Hematopoietic multipotent progenitor cell treated with erythropoietin and hydrocortisone succinate and interleukin-3 and kit ligand, for 6 days (in vitro differentiated cells): ENCODE measurements at regions not wholly inside any gene's neighbourhood (a gene's known extent, or its start where the extent isn't known, plus 50 kb on each side); places are given as distances from the start of the nearest gene placed in this dataset.
"Not testable (repeated sequence)": the region's sequence is repeated elsewhere in the genome, so short reads cannot be mapped to it uniquely, and the experiment has no call there.

Source experiments
- DNase-seq: peaks from one replicate; pipeline ENCODE4 v3.0.0-alpha.2; 2015

DNA sequence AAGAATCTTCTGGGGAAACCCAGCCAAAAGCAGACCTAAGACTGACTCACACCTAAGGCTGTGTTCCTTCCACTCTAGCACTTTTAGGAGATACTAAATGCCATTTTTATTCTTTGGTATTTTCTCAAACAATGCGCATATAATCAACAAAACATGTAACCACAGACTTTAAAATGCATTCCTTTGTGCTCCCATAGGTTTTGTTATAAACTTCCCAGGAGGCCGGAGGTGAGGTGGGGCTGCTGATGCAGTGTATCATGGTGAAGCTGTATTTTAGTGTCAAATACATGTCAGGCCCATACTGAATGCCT lies 155.2 kb downstream of the BTBD3 start:
- DNase-seq = no peak

GRCh38 chr20:12074111-12074655 lies 156.5 kb downstream of the BTBD3 start:
- DNase-seq = no peak

GRCh38 chr20:12076200-12076599 lies 158.5 kb downstream of the BTBD3 start:
- no peak for DNase-seq

DNA sequence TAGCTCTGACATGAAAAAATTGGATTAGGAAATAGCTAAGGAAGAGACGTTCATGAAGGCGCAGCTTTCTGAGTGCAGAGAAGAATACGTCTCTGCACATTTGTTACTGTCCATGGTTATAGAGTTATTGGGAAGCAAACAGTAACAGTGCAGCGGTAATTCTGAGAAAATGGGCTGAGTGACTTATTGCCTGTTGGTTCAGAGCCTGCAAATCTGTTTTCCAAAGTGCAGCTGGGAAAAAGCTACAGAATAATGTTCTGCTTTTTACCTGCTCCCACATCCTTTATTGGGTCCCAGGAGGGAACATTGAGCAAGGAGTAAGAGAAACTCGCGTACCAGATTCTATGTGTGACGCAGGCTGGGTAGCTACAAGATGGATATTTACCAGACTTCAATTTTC lies 160.2 kb downstream of the BTBD3 start:
- no peak for DNase-seq

- no peak for DNase-seq
Observed at GRCh38 chr20:12079490-12079889, 161.8 kb downstream of the BTBD3 start.

- no peak for DNase-seq
Observed at GRCh38 chr20:12083269-12083668, 165.6 kb downstream of the BTBD3 start.

- DNase-seq = no peak
Observed at GRCh38 chr20:12084482-12084881, 166.8 kb downstream of the BTBD3 start.

DNA sequence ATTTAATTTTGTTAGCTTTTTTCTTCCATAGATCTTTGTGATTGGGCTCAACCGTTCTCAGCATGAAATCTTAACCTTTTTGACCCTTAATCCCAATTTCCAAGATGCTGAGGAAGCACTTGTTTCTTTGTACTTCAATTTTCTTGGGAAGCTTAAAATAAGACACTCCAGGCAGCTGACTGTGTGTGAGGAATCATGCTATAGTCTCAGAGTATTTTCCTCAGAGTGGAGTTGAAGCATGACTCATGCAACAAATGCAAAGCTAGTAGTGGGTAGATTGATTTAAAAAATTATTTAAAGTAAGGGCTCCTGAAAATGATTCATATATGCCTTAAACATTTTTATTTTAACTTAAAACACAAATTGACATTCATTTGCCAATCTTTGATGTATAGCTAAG lies 168.7 kb downstream of the BTBD3 start:
- DNase-seq = no peak

DNA sequence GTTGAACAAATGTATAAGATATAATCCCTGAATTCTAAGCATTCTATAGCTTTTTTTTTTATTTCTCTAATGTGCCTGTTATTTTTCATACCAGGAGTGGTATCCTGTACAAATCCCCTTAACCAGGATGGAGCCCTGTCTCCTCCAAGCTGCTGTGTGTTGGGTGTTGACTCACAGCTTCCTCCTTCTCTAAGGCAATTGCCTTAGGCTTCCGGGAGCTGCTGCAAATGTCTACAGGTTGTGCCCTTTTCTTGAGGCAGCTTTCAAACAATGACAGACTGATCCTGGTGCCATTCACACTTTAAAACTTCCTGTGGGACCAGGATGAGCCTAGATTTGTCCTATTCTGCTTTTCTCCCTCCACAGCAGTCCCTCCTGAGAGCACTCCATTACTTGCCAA lies 173.2 kb downstream of the BTBD3 start:
- no peak for DNase-seq

- DNase-seq = peak; percentile 27
Observed at GRCh38 chr20:12093057-12093796, 175.5 kb downstream of the BTBD3 start.

DNA sequence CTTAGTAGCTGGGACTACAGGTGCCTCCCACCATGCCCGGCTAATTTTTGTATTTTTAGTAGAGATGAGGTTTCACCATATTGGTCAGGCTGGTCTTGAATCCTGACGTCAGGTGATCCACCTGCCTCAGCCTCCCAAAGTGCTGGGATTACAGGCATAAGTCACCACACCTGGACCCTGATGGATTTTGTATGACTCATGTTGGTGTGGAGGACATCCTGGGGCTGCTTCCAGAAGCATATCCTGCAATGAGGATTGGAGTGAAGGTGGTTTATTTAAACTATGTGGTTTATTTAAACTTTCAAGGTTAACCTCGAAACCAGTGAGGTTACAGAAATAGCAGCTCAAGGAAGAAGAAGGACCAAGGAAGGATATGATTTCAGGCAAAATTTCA lies 176.1 kb downstream of the BTBD3 start:
- not testable (repeated sequence) for DNase-seq

GRCh38 chr20:12095180-12095920 lies 177.7 kb downstream of the BTBD3 start:
- no peak for DNase-seq

- no peak for DNase-seq
Observed at GRCh38 chr20:12098421-12098820, 180.7 kb downstream of the BTBD3 start.

DNA sequence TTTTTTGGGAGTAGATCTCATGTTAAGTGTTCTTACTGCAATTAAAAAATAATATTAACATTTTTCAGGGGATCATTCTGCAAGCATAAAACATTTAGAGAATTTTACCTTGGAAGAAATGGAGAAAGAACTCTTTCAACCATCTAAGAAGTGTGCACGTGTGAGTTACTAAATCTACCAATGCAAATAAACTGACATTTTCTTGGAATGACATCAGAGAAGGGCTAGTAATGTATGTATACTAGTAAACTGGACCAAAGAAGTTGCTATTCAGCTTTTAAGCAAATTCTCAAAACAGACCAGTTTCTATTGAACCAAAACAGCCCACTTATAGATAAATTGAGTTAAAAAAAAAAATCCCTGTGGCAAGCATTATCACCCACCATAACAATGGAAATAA lies 191.2 kb downstream of the BTBD3 start:
- no peak for DNase-seq

- no peak for DNase-seq
Observed at GRCh38 chr20:12110274-12110673, 192.6 kb downstream of the BTBD3 start.

- no peak for DNase-seq
Observed at GRCh38 chr20:12110711-12111110, 193.0 kb downstream of the BTBD3 start.

DNA sequence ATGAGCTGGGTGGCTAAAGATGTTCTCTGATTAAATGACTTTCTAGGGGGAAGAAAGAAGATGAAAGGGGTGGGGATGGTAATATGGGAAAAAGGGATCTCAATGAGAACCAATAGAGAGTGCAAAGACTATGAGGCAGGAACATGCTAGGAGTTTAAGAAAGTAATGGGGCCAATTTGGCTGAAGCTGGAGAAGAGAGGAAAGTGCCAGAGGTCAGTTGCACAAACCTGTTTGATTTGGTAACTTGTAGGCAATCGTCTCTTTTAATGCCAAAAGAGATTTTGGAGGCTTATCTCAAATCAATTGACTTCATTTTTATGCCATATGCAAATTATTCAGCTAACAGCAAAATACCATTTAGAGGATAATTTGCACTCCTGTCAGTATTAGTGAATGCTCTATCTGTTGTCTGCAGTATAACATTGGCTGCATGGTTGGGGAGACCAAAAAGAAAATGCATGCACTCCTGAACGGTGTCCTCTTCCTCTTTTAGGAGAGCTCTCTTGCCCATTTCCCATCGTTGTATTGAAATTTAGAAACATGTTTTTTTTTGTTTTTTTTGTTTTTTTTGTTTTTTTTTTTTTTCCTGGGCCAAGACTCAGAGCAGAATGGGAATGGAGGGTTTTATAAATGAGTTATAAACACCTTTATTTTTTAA lies 193.9 kb downstream of the BTBD3 start:
- no peak for DNase-seq

GRCh38 chr20:12112089-12112474 lies 194.4 kb downstream of the BTBD3 start:
- DNase-seq = no peak

DNA sequence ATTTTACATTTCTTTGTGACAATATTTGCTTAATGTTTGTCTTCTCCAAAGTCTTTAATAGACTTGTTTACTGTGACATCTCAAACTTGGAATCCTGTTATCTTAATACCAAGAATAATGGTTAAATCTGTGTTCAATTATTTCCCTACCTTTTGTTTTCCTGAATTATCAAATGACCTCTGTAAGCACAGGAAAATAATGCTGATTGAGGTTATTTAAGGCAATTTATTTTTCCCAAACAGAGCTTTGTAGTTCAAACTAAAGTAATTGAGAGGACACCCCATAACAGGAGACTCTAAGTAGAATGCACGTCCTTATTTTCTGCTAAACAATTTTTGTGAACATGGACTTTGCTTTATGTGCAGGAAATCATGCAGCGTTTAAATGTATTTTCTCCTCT lies 195.0 kb downstream of the BTBD3 start:
- no peak for DNase-seq

- no peak for DNase-seq
Observed at GRCh38 chr20:12113075-12113467, 195.4 kb downstream of the BTBD3 start.

DNA sequence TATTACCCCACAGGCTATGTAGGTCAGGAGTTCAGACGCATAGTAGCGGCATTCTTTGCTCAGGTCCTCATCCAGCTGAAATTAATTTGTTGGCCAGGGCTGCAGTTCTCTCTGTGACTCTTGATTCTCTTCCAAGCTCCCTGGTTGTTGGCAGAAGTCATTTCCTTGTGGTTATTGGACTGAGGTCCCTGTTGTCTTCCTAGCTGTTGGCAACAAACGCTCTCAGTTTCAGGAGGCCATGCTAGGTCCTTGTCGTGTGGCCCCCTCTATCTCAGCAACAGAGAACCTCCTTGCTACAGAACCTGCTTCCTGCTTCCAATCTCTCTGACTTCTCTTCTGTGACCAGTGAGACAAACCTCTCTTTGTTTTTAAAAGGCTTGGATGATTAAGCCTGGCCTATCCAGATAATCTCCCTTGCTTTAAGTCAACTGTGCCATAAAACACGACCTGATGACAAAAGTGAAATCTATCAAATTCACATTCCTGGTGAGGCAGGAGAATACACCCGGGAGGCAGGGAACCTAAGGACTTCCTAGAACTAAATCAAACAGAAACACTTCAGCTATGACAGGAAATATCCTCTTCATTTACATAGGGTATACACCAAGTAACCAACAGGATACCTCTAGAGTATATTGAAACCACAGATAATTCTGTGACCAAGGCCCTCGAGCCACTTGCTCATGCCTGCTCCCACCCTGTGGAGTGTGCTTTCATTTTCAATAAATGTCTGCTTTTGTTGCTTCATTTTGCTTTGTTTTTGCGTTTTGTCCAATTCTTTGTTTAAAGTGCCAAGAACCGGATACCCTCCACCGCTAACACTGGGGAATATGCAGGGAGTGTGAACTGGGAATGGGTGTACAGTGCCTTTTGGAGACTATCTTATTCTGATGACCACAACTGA lies 196.0 kb downstream of the BTBD3 start:
- no peak for DNase-seq

DNA sequence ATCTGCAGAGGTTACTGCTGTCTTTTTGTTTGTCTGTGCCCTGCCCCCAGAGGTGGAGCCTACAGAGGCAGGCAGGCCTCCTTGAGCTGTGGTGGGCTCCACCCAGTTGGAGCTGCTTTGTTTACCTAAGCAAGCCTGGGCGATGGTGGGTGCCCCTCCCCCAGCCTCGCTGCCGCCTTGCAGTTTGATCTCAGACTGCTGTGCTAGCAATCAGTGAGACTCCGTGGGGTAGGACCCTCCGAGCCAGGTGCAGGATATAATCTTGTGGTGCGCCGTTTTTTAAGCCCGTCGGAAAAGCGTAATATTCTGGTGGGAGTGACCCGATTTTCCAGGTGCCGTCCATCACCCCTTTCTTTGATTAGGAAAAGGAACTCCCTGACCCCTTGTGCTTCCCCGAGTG lies 211.4 kb downstream of the BTBD3 start:
- not testable (repeated sequence) for DNase-seq

- DNase-seq = not testable (repeated sequence)
Observed at GRCh38 chr20:12129532-12129931, 211.8 kb downstream of the BTBD3 start.
